ENCODE measurements at regions not wholly inside any gene's neighbourhood (a gene's known extent, or its start where the extent isn't known, plus 50 kb on each side); places are given as distances from the start of the nearest gene placed in this dataset.
"Not testable (repeated sequence)": the region's sequence is repeated elsewhere in the genome, so short reads cannot be mapped to it uniquely, and the experiment has no call there.

- DNase-seq = no peak
These were observed 295.4 kb upstream of the NETO1 start for GRCh38 chr18:73163236-73163635.

GRCh38 chr18:73156117-73156516, 288.3 kb upstream of the NETO1 start:
- DNase-seq = no peak

GRCh38 chr18:73153271-73153670, 285.5 kb upstream of the NETO1 start:
- DNase-seq = no peak

- no peak for DNase-seq
These were observed 283.3 kb upstream of the NETO1 start for GRCh38 chr18:73151086-73151485.

- no peak for DNase-seq
These were observed 282.4 kb upstream of the NETO1 start for GRCh38 chr18:73150199-73150598.

DNA sequence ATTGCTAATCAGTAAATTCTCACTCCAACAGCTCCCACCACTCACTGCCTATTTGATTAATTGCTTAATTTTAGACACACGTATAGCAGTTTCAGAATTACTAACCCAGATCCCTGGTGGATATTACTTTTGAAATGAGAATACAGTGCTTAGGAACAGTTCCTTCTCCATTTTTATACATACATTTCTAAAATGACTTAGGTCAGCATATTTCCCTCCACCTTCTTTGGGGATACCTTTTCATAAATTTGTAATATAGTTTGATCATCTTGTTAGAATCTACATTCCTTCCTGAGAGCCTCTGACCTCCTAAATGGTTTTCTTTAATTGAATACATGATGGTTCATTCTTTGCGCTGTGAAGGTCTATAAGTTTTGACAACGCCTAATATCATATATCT, 279.8 kb upstream of the NETO1 start:
- no peak for DNase-seq

DNA sequence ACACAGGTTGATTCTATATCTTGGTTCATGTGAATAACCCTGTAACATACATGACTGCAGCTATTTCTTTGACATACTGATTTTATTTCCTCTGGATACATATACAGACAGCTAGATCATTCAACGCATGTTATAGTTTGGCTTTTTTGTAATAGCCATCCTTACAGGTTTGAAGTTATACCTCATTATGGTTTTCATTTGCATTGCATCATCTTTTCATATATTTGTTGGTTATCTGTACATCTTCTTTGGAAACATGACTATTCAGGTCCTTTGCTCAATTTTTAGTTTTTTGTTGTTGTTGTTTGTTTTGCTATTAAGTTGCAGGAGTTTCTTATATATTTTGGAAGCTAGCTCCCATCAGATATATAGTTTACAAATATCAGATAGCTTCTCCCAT, 276.2 kb upstream of the NETO1 start:
- DNase-seq = no peak

- peak; percentile 23 for DNase-seq
These were observed 268.3 kb upstream of the NETO1 start for GRCh38 chr18:73136134-73136533.

DNA sequence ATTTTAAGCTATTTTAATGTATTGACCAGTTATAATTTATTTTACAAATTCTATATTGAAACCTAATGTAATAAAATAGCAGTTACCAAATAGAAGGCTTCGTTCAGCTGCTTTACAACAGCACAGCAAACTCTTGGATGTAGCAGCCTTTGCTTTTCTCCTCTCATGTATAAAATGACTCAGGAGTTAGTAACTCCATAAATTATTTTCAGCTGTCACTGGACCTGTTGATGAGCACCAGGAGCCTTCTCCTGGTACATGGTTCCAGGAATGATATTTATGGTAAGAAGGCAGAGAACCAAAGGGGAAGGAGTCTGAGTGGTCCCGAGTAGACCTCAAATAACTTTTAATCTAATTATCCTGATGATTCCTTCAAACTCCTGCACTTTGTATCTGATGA, 256.4 kb upstream of the NETO1 start:
- DNase-seq = no peak

DNA sequence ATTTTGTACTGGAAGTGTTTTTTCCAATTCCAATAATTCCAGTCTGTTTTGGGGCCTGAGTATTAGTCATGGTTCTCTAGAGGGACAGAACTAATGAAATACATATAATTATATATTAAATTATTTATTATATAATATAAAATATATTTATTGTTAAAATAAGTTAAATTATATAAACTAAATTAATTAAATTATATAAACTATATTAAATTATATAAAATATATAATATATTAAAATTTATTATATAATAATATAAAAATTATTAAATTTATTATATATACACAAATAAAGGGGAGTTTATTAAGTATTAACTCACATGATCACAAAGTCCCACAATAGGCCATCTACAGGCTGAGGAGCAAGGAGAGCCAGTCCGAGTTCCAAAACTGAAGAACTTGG, 253.4 kb upstream of the NETO1 start:
- DNase-seq = no peak

GRCh38 chr18:73120626-73121025, 252.8 kb upstream of the NETO1 start:
- DNase-seq = no peak

- no peak for DNase-seq
These were observed 251.8 kb upstream of the NETO1 start for GRCh38 chr18:73119574-73119973.

GRCh38 chr18:73118121-73118816, 250.5 kb upstream of the NETO1 start:
- no peak for DNase-seq

- no peak for DNase-seq
These were observed 242.5 kb upstream of the NETO1 start for GRCh38 chr18:73110307-73110706.

DNA sequence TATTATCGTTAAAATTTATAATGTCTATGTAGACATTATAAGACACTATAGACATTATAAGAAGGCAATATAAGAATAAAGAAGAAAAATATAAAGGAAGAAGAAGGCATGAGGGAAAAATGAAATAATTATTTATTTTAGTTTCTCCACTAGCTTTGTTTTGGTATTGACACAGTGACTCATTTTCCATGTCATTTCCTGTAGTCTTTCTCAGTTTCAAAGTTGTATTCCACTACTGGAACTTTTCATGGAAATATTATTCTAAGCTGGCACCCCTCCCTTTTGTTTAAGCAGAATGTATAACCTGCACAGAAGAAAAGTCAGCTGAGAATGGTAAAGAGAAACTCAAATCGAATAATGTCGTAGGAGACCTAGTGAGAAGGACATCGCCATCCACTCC, 234.2 kb upstream of the NETO1 start:
- no peak for DNase-seq

- DNase-seq = not testable (repeated sequence)
These were observed 233.7 kb upstream of the NETO1 start for GRCh38 chr18:73101491-73101890.

GRCh38 chr18:73099759-73100158, 232.0 kb upstream of the NETO1 start:
- DNase-seq = no peak

DNA sequence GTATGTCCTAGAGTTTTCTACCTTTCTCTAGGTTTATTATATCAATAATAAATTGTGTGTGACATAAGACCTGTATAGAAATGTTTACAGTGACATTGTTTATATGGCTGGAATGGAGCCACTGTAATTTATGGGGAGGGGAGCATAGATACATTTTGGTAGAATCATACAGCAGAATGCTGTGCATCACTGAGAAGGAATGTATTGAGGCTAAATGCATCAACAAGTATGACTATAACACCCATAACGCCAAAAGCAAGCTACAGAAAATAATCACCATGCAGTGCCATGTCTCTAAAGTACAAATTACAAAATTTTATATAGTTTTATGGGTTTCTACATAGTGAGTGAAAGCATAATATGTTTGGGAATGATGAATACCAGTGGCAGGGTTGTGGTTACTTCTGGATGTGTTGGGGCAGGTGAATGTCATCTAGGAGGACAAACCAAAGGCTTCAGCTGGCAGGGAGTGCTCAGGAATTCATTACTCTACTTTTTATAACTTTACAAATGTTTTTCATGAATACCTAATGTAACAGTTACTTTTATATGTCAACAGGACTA, 226.0 kb upstream of the NETO1 start:
- DNase-seq = no peak

DNA sequence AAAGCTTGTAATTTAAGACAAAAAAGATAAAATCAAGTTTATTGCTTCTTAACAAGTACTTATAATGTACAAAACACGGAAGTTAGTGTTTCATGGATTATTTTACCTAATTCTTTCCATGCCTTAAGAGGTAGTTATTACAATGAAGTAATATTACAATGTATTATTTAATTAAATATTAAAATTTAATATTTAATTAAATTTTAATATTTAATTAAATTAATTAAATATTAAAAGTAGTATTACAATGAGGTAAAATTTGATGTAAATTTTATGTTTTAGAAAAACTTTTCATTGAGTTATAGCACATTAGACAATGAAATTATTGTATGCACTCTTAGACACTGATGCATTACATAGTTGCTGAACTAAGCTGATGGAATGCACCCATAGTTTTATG, 220.7 kb upstream of the NETO1 start:
- DNase-seq = no peak

DNA sequence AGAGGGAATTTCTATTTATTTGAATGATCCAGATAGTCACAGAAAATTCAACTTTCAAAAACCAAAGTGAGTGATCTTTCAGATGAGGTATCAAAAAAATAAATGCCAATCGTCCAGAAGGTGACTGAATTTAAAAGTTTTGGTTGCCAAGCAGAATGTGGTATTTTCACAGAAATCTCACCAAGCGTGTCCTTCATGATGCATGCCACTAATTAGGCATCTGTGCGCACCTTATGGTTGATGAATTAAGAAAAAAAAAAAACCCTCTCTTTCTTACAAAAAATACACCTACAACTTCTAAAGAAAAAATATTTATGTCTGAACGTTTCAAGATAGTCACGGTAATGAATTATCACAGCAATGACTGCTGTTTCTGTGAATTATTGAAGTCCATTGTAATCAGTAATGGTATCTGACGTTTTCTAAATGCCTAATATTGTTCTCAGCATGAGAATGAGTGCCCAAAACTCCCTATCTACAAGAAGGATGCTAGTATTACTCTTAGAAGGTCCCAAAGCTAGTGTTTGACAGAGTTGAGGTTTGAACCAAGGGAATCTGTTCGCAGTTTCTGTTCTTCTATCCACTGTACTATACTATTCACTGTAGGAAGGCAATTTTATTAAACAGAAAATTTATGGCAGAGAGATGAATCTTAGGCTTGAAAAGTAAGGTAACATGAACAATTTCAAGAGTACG, 219.6 kb upstream of the NETO1 start:
- no peak for DNase-seq

DNA sequence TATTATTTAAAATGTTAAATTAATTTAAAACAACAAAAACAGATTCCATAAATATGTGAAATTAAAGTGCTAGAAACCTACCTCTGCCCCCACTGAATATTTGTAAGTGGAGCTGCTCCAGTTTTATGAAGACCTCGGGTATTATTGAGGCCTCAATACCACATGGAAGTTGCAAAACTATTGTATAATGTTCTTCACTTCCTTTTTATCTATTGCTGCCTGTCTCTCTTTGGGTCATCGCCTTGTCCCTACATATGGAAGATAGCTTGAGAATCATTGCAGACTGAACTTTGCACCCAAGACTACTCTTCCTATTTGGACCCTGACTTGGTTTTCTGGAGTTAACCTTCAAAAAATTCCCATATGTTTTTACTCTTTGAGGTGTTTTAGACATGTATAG, 212.1 kb upstream of the NETO1 start:
- DNase-seq = no peak

DNA sequence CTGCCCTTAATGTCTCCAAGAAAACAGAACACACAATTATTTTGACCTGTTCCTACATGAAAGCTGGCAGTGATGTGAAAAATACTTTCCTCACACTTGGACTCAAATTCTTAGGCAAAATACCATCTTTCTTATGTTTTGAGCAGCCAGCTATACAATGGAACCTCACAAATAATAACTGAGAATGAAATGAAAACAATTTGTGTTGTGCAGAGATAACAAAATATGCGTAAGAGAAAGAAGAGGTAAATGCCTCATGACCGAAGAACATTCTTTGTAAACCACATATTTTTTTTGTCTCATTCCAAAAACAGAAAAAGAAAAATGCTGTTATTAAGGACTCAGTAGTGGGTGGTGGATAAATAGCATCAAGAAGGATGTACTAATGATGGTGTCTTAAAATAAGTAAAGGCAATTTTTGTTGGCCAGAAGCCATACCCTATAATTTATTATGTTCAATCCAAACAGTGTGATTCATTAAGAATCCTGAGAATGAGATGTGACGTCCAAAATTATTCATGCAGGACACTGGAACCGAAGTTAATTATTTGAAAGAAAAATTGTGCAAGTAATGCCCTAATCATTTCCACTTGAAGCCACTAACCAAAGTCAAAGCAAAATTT, 193.0 kb upstream of the NETO1 start:
- DNase-seq = no peak

DNA sequence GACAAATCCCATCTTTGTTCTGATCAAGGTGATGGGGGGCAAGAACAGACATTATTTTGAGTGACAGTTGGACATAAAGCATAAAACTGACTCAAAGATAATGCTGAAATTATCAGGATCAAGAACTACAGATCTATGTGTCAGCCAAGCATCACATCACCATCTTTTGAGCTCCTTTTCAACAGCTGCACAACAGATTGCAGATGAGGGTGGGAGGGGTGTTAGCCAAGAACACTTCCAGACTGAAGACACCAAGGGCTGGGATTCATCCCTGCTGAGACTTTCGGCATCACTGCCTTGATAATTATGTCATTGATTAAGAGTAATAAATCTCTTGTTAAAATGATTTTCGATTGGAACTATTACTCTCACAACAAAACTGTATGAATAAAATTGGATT, 191.5 kb upstream of the NETO1 start:
- no peak for DNase-seq

- DNase-seq = no peak
These were observed 179.9 kb upstream of the NETO1 start for GRCh38 chr18:73047688-73048087.

All from RPMI8226 (cell line).